ENCODE measurements at regions not wholly inside any gene's neighbourhood (a gene's known extent, or its start where the extent isn't known, plus 50 kb on each side); places are given as distances from the start of the nearest gene placed in this dataset.

DNA sequence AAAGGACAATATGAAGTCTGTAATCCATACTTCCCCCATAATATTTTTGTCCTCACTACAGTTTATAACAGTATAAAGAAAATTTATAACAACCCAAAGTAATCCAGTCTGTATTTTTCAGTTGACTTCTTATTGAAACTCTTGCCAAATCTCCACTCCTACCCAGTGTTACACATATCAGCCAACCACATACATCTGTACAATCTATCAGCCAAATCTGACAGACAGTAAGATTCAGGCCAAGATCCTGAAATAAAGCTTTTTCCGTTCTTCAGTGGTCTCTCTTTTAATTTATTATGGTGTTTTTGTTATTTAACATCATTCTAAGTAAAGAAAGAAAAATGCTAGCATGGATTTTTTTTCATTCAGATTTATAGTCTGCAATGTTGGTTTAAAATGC lies 2370.9 kb upstream of the RAG2 start:
- Histone ChIP-seq H3K27me3 (no peaks in the 10 kb centered on the region), H3K27ac (no peak overlapping the region), H3K4me1 (no peaks in the 10 kb centered on the region), H3K9me3 (no peaks in the 10 kb centered on the region), H3K36me3 (no peaks in the 10 kb centered on the region), H3K4me3 (no peak overlapping the region)
- TF ChIP-seq POLR2A (IDR thresholded peaks at IDR 0.05) (no peak), EP300 (IDR thresholded peaks at IDR 0.05) (no peak), POLR2AphosphoS5 (IDR thresholded peaks at IDR 0.05) (no peak)
- TF ChIP-seq, protein P1, sequence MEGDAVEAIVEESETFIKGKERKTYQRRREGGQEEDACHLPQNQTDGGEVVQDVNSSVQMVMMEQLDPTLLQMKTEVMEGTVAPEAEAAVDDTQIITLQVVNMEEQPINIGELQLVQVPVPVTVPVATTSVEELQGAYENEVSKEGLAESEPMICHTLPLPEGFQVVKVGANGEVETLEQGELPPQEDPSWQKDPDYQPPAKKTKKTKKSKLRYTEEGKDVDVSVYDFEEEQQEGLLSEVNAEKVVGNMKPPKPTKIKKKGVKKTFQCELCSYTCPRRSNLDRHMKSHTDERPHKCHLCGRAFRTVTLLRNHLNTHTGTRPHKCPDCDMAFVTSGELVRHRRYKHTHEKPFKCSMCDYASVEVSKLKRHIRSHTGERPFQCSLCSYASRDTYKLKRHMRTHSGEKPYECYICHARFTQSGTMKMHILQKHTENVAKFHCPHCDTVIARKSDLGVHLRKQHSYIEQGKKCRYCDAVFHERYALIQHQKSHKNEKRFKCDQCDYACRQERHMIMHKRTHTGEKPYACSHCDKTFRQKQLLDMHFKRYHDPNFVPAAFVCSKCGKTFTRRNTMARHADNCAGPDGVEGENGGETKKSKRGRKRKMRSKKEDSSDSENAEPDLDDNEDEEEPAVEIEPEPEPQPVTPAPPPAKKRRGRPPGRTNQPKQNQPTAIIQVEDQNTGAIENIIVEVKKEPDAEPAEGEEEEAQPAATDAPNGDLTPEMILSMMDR (IDR thresholded peaks at IDR 0.05): no peak
- no peak for DNase-seq
- intact Hi-C loops (cut with DNase I; ENCODE audit: low total_unique reads): no loop called here
- 0% methylated on average over 1 of the region's 1 CpG for WGBS, 5 donors

GRCh38 chr11:38952698-38953097 lies 2354.7 kb upstream of the RAG2 start:
- no peak for DNase-seq
- Histone ChIP-seq H3K27ac (no peak overlapping the region), H3K4me3 (no peak overlapping the region), H3K27me3 (no peaks in the 10 kb centered on the region), H3K9me3 (no peaks in the 10 kb centered on the region), H3K4me1 (no peaks in the 10 kb centered on the region), H3K36me3 (no peaks in the 10 kb centered on the region)
- TF ChIP-seq, protein P1 (IDR thresholded peaks at IDR 0.05): no peak
- no peak for TF ChIP-seq POLR2AphosphoS5 (IDR thresholded peaks at IDR 0.05)
- no peak for TF ChIP-seq EP300 (IDR thresholded peaks at IDR 0.05)
- no peak for TF ChIP-seq POLR2A (IDR thresholded peaks at IDR 0.05)
- intact Hi-C loops (cut with DNase I; ENCODE audit: low total_unique reads): no loop called here
- WGBS, 5 donors: 73 to 79% (median 76%) methylated on average over 4 of the region's 4 CpGs

DNA sequence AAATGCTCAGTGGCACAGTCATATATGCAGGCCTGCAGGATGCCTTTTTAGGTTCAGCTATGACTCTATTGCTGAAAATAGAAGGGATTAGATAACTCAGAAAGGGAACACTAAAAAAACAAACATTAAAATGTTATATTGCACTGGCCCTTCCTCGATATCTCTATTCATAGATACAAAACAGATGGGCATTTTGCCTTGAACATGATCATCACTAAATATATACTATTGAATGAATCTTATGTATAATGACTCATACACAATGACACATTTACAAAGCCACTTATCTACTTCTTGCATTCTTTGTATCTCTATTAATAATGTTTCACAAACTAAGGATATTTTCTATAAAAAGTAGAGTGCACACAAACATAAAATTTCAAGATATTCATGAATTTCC lies 2352.8 kb upstream of the RAG2 start:
- intact Hi-C loops (cut with DNase I; ENCODE audit: low total_unique reads): no loop called here
- Histone ChIP-seq H3K27ac (no peak overlapping the region), H3K36me3 (no peaks in the 10 kb centered on the region), H3K9me3 (peaks cover 0 to 15% (median 7%) of the 10 kb centered on the region in 4 donors), H3K27me3 (no peaks in the 10 kb centered on the region), H3K4me3 (no peak overlapping the region), H3K4me1 (no peaks in the 10 kb centered on the region)
- DNase-seq: no peak
- WGBS, 5 donors: 57 to 73% (median 68%) methylated on average over 1 of the region's 1 CpG
- TF ChIP-seq POLR2A (IDR thresholded peaks at IDR 0.05): no peak
- TF ChIP-seq, protein P1 (IDR thresholded peaks at IDR 0.05): no peak
- TF ChIP-seq POLR2AphosphoS5 (IDR thresholded peaks at IDR 0.05): no peak

DNA sequence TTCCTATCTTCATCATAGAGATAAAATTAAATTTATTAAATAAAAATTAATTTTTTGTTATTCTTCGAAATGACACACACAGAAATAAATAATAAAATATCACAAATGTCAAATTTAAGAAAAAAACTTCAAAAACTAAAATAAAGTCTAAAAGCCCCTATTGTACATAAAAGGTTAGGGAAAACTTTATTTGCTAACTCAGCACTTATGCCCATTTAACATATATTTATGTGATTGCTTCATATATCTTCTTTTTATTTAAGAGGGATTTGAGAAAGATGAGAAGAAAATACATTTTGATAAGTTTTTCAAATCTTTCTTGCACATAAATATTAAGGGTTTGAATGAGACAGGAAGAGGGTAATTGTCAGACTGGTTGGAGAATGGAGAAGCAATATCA lies 2350.4 kb upstream of the RAG2 start:
- TF ChIP-seq, protein P1 (IDR thresholded peaks at IDR 0.05): no peak
- TF ChIP-seq POLR2AphosphoS5 (IDR thresholded peaks at IDR 0.05): no peak
- no peak for TF ChIP-seq EP300 (IDR thresholded peaks at IDR 0.05)
- TF ChIP-seq POLR2A (IDR thresholded peaks at IDR 0.05): no peak
- H3K4me1 ChIP-seq: no peaks in the 10 kb centered on the region
- no peak for DNase-seq
- no peak overlapping the region for H3K27ac ChIP-seq
- intact Hi-C loops (cut with DNase I; ENCODE audit: low total_unique reads): no loop called here
- peaks cover 5 to 16% (median 7%) of the 10 kb centered on the region in 4 donors for H3K9me3 ChIP-seq
- H3K36me3 ChIP-seq: no peaks in the 10 kb centered on the region
- no peaks in the 10 kb centered on the region for H3K27me3 ChIP-seq
- WGBS, 5 donors: 69 to 88% (median 81%) methylated on average over 1 of the region's 1 CpG
- no peak overlapping the region for H3K4me3 ChIP-seq

All from stomach (tissue), 8 donors.